Liver (tissue), 8 donors: ENCODE measurements at regions not wholly inside any gene's neighbourhood (a gene's known extent, or its start where the extent isn't known, plus 50 kb on each side); places are given as distances from the start of the nearest gene placed in this dataset.

ENCODE experiments used
- DNase-seq: peaks from one replicate; pipeline ENCODE4 v3.0.0-alpha.2; 2017; ENCODE audit warnings: low spot score
- H3K27ac ChIP-seq, 2 donors: one replicate each; pipeline ENCODE4 v1.7.0; 2013; ENCODE audit warnings: inconsistent platforms in 2 of 2, low read length in 2 of 2, control low read depth in 1 of 2, low read depth in 1 of 2, mild to moderate bottlenecking in 1 of 2
- H3K27me3 ChIP-seq, 4 donors: one replicate each; pipeline versions ENCODE4 v1.6.1 to v1.7.0; 2013; ENCODE audit warnings: low read length in 3 of 4, inconsistent platforms in 1 of 4, mild to moderate bottlenecking in 1 of 4, moderate library complexity in 1 of 4; ENCODE audit not compliant: control insufficient read depth in 4 of 4, insufficient read depth in 4 of 4
- H3K36me3 ChIP-seq, 4 donors: one replicate each; pipeline versions ENCODE4 v1.6.1 to v1.7.0; 2013; ENCODE audit warnings: low read length in 3 of 4, mild to moderate bottlenecking in 3 of 4, low read depth in 1 of 4, moderate library complexity in 1 of 4; ENCODE audit not compliant: control insufficient read depth in 4 of 4, insufficient read depth in 3 of 4
- H3K4me1 ChIP-seq, 4 donors: one replicate each; pipeline versions ENCODE4 v1.6.1 to v1.7.0; 2013; ENCODE audit warnings: low read length in 3 of 4, mild to moderate bottlenecking in 3 of 4, moderate library complexity in 1 of 4; ENCODE audit not compliant: control insufficient read depth in 4 of 4, insufficient read depth in 4 of 4
- H3K4me3 ChIP-seq, 3 donors: one replicate each; pipeline versions ENCODE4 v1.6.1 to v1.7.0; 2013; ENCODE audit warnings: low read length in 3 of 3, control low read depth in 1 of 3, low read depth in 1 of 3, mild to moderate bottlenecking in 1 of 3
- H3K9ac ChIP-seq, 2 donors: one replicate each; pipeline ENCODE4 v1.7.0; 2013; ENCODE audit warnings: low read length in 2 of 2, mild to moderate bottlenecking in 2 of 2, moderate library complexity in 2 of 2, control low read depth in 1 of 2, low read depth in 1 of 2
- H3K9me3 ChIP-seq, 4 donors: one replicate each; pipeline versions ENCODE4 v1.6.1 to v1.7.0; 2013; ENCODE audit warnings: low read length in 3 of 4; ENCODE audit not compliant: control insufficient read depth in 4 of 4
- EGR1 ChIP-seq, 2 donors: IDR thresholded peaks; 2 replicates each; pipeline ENCODE4 v1.6.1; 2016 to 2018; ENCODE audit warnings: antibody characterized with exemption in 2 of 2, low read depth in 2 of 2
- FOXA1 ChIP-seq: IDR thresholded peaks from 2 replicates; pipeline ENCODE4 v1.6.1; 2016; ENCODE audit warnings: antibody characterized with exemption
- FOXA2 ChIP-seq: IDR thresholded peaks from 2 replicates; pipeline ENCODE4 v1.6.1; 2016; ENCODE audit warnings: antibody characterized with exemption
- HNF4A ChIP-seq, 2 donors: conservative IDR thresholded peaks; 2 replicates each; pipeline ENCODE4 v1.6.1; 2016; ENCODE audit warnings: antibody characterized with exemption in 2 of 2, mild to moderate bottlenecking in 2 of 2
- HNF4G ChIP-seq: IDR thresholded peaks from 2 replicates; pipeline ENCODE4 v1.6.1; 2016; ENCODE audit warnings: antibody characterized with exemption
- JUND ChIP-seq, 2 donors: IDR thresholded peaks; 2 replicates each; pipeline ENCODE4 v1.6.1; 2016; ENCODE audit warnings: antibody characterized with exemption in 2 of 2
- NR2F2 ChIP-seq: IDR thresholded peaks from 2 replicates; pipeline ENCODE4 v1.6.1; 2016; ENCODE audit warnings: antibody characterized with exemption
- RAD21 ChIP-seq, 2 donors: IDR thresholded peaks; 2 replicates each; pipeline ENCODE4 v1.6.1; 2016; ENCODE audit warnings: antibody characterized with exemption in 2 of 2, mild to moderate bottlenecking in 2 of 2
- RXRA ChIP-seq, 2 donors: IDR thresholded peaks; 2 replicates each; pipeline ENCODE4 v1.6.1; 2017 to 2018; ENCODE audit warnings: antibody characterized with exemption in 2 of 2, mild to moderate bottlenecking in 1 of 2
- SP1 ChIP-seq: IDR thresholded peaks from 2 replicates; pipeline ENCODE4 v1.6.1; 2018; ENCODE audit warnings: antibody characterized with exemption, mild to moderate bottlenecking
- TAF1 ChIP-seq: conservative IDR thresholded peaks from 2 replicates; pipeline ENCODE4 v1.6.1; 2016; ENCODE audit warnings: antibody characterized with exemption, mild to moderate bottlenecking
- YY1 ChIP-seq: IDR thresholded peaks from 2 replicates; pipeline ENCODE4 v1.6.1; 2016; ENCODE audit warnings: antibody characterized with exemption, mild to moderate bottlenecking
- WGBS: extraction: QIAGEN DNeasy Blood & Tissue Kit; methylation state at CpG from one replicate; pipeline ENCODE4 v1.1.7; 2013; 5-methylcytosine and 5-hydroxymethylcytosine counted together
- TF ChIP-seq, protein P1 (sequence below): IDR thresholded peaks from 2 replicates; pipeline ENCODE4 v1.6.1; 2016; ENCODE audit warnings: antibody characterized with exemption
- TF ChIP-seq, protein P2 (sequence below): IDR thresholded peaks from 2 replicates; pipeline ENCODE4 v1.6.1; 2016; ENCODE audit warnings: antibody characterized with exemption, mild to moderate bottlenecking
- TF ChIP-seq, protein P3 (sequence below): IDR thresholded peaks from 2 replicates; pipeline ENCODE4 v1.6.1; 2016; ENCODE audit warnings: antibody characterized with exemption
- TF ChIP-seq, protein P4 (sequence below): IDR thresholded peaks from 2 replicates; pipeline ENCODE4 v1.6.1; 2016; ENCODE audit warnings: antibody characterized with exemption
- TF ChIP-seq, protein P5 (sequence below): fragments of 150-350 bp; IDR thresholded peaks from 2 replicates; pipeline ENCODE4 v1.5.1; 2017; ENCODE audit warnings: improper control_type of control experiment, low read depth, low read length; ENCODE audit not compliant: missing input control
- donor health status: healthy.
- donor health status: healthy.
- donor health status: healthy.
- donor health status: healthy.
- donor health status: healthy.

DNA sequence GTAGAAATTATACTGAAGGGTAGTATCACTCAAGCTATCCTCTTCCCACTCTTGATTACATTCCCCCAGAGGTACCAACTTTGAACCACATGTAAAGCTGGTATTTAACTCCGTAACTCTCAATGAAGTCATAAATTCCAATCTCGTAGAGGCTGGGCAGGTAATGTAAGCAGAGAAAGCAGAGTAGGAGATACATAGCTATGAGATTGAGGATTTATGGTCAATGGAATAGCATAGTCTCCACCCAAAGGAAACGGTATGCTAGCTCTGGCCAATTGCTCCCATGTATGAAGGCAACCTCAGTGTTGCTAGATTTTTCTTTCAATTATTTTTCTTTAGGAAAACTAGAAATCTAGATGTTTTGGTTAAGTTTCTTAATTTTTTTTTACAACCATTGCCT is 163.1 kb upstream of the NRIP1 start:
- no peaks in the 10 kb centered on the region for H3K9me3 ChIP-seq
- H3K9ac ChIP-seq = no peak overlapping the region
- no peak overlapping the region for H3K4me3 ChIP-seq
- H3K4me1 ChIP-seq = peaks cover 2 to 3% (median 3%) of the 10 kb centered on the region in 4 donors
- H3K36me3 ChIP-seq = no peaks in the 10 kb centered on the region
- DNase-seq = no peak
- no peaks in the 10 kb centered on the region for H3K27me3 ChIP-seq
- 88% methylated on average over 3 of the region's 3 CpGs for WGBS
- H3K27ac ChIP-seq = no peak overlapping the region
- TF ChIP-seq, protein P1, sequence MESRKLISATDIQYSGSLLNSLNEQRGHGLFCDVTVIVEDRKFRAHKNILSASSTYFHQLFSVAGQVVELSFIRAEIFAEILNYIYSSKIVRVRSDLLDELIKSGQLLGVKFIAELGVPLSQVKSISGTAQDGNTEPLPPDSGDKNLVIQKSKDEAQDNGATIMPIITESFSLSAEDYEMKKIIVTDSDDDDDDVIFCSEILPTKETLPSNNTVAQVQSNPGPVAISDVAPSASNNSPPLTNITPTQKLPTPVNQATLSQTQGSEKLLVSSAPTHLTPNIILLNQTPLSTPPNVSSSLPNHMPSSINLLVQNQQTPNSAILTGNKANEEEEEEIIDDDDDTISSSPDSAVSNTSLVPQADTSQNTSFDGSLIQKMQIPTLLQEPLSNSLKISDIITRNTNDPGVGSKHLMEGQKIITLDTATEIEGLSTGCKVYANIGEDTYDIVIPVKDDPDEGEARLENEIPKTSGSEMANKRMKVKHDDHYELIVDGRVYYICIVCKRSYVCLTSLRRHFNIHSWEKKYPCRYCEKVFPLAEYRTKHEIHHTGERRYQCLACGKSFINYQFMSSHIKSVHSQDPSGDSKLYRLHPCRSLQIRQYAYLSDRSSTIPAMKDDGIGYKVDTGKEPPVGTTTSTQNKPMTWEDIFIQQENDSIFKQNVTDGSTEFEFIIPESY = no peak
- TF ChIP-seq, protein P2, sequence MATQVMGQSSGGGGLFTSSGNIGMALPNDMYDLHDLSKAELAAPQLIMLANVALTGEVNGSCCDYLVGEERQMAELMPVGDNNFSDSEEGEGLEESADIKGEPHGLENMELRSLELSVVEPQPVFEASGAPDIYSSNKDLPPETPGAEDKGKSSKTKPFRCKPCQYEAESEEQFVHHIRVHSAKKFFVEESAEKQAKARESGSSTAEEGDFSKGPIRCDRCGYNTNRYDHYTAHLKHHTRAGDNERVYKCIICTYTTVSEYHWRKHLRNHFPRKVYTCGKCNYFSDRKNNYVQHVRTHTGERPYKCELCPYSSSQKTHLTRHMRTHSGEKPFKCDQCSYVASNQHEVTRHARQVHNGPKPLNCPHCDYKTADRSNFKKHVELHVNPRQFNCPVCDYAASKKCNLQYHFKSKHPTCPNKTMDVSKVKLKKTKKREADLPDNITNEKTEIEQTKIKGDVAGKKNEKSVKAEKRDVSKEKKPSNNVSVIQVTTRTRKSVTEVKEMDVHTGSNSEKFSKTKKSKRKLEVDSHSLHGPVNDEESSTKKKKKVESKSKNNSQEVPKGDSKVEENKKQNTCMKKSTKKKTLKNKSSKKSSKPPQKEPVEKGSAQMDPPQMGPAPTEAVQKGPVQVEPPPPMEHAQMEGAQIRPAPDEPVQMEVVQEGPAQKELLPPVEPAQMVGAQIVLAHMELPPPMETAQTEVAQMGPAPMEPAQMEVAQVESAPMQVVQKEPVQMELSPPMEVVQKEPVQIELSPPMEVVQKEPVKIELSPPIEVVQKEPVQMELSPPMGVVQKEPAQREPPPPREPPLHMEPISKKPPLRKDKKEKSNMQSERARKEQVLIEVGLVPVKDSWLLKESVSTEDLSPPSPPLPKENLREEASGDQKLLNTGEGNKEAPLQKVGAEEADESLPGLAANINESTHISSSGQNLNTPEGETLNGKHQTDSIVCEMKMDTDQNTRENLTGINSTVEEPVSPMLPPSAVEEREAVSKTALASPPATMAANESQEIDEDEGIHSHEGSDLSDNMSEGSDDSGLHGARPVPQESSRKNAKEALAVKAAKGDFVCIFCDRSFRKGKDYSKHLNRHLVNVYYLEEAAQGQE = no peak
- TF ChIP-seq YY1 (no peak), FOXA1 (no peak), EGR1 (IDR thresholded peaks at IDR 0.05; ENCODE audit: low read depth in 2 of 2) (no peak), HNF4G (no peak), NR2F2 (no peak), RAD21 (IDR thresholded peaks at IDR 0.05) (no peak), SP1 (no peak), FOXA2 (no peak), RXRA (IDR thresholded peaks at IDR 0.05) (no peak), JUND (IDR thresholded peaks at IDR 0.05) (no peak)
- TF ChIP-seq, protein P3, sequence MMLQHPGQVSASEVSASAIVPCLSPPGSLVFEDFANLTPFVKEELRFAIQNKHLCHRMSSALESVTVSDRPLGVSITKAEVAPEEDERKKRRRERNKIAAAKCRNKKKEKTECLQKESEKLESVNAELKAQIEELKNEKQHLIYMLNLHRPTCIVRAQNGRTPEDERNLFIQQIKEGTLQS = no peak
- TF ChIP-seq, protein P4, sequence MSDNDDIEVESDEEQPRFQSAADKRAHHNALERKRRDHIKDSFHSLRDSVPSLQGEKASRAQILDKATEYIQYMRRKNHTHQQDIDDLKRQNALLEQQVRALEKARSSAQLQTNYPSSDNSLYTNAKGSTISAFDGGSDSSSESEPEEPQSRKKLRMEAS = no peak
- TF ChIP-seq, protein P5, sequence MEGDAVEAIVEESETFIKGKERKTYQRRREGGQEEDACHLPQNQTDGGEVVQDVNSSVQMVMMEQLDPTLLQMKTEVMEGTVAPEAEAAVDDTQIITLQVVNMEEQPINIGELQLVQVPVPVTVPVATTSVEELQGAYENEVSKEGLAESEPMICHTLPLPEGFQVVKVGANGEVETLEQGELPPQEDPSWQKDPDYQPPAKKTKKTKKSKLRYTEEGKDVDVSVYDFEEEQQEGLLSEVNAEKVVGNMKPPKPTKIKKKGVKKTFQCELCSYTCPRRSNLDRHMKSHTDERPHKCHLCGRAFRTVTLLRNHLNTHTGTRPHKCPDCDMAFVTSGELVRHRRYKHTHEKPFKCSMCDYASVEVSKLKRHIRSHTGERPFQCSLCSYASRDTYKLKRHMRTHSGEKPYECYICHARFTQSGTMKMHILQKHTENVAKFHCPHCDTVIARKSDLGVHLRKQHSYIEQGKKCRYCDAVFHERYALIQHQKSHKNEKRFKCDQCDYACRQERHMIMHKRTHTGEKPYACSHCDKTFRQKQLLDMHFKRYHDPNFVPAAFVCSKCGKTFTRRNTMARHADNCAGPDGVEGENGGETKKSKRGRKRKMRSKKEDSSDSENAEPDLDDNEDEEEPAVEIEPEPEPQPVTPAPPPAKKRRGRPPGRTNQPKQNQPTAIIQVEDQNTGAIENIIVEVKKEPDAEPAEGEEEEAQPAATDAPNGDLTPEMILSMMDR = no peak

DNA sequence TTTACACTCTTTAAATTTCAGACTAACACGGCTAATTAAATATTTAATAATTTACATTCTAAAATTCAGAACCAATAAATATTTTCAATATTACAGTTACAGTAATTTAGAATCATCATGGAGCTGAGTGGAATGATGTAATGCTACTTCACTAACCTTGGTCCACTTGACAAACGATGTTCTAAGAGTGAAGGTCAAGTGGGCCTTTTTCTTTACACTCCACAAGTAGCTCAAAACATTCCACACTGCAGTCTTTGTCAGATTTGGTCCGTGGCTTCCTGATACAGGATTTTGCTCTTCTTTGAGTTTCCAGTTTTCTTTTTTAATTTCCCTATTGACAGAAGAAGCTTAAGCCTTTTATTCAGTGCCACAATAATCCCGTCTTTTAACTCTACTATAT is 164.6 kb upstream of the NRIP1 start:
- WGBS = 90% methylated on average over 4 of the region's 4 CpGs
- Histone ChIP-seq H3K27me3 (no peaks in the 10 kb centered on the region), H3K9ac (no peak overlapping the region), H3K4me3 (no peak overlapping the region), H3K27ac (no peak overlapping the region), H3K36me3 (no peaks in the 10 kb centered on the region), H3K9me3 (no peaks in the 10 kb centered on the region), H3K4me1 (peaks cover 0 to 2% (median 0%) of the 10 kb centered on the region in 4 donors)
- TF ChIP-seq SP1 (no peak), HNF4A (conservative IDR thresholded peaks at IDR 0.05) (no peak), TAF1 (no peak), HNF4G (no peak), EGR1 (IDR thresholded peaks at IDR 0.05; ENCODE audit: low read depth in 2 of 2) (no peak), FOXA2 (no peak), FOXA1 (no peak), RXRA (IDR thresholded peaks at IDR 0.05) (no peak), NR2F2 (no peak), YY1 (no peak), JUND (IDR thresholded peaks at IDR 0.05) (no peak), RAD21 (IDR thresholded peaks at IDR 0.05) (no peak)
- TF ChIP-seq, protein P3 = no peak
- TF ChIP-seq, protein P1 = no peak
- TF ChIP-seq, protein P2 = no peak
- no peak for DNase-seq
